K562 (cell line): ENCODE measurements at regions not wholly inside any gene's neighbourhood (a gene's known extent, or its start where the extent isn't known, plus 50 kb on each side); places are given as distances from the start of the nearest gene placed in this dataset.

Experiments used
- ATAC-seq: fragments of 200-7000 bp; cut with Tn5 transposase; 3 replicates; pipeline ENCODE4 v1.9.1; 2020; ENCODE audit warnings: moderate library complexity
- BruUV-seq: library from RNA; stranded (reverse); fragments of 400-500 nt; replicated peaks from 2 replicates; lab custom pipeline; 2021; lab: Mats Ljungman, UMichigan
- CTCF ChIA-PET: fragments of 300-600 bp; formaldehyde crosslinking; extraction: SDS; loops from one replicate; lab custom pipeline; 2021; ENCODE audit warnings: low intra/inter-chr PET ratio; lab: Yijun Ruan, JAX
- POLR2A ChIA-PET: fragments of 300-600, 350-650 bp; sonication (Branson Sonifier 250); formaldehyde crosslinking; extraction: SDS; loops from one replicate; lab custom pipeline; 2021; ENCODE audit warnings: antibody characterized with exemption, inconsistent platforms; lab: Yijun Ruan, JAX
- DNase-seq, 4 experiments: peaks; one replicate each; pipeline versions ENCODE4 v3.0.0 to v3.0.0-alpha.2; 2011 to 2018; ENCODE audit warnings: low spot score in 3 of 4, mixed read lengths in 3 of 4; ENCODE audit errors: extremely low read depth in 1 of 4
- FAIRE-seq: peaks from 2 replicates; lab custom pipeline; 2011; peaks lifted over from hg19 to GRCh38; lab: Jason Lieb, UNC
- H2AFZ ChIP-seq: 2 replicates; pipeline ENCODE4 v1.6.0; 2011; ENCODE audit warnings: low read depth, low read length, control low read depth, inconsistent platforms
- H3K27ac ChIP-seq: fragments of 200-600 bp; 3 replicates; pipeline ENCODE4 v1.8.0; 2011; ENCODE audit warnings: low read depth, mild to moderate bottlenecking, control low read depth, inconsistent platforms, low read length, moderate library complexity, mixed read lengths; ENCODE audit errors: extremely low read depth
- H3K27me3 ChIP-seq, 2 experiments: fragments of 300-600 bp in 1 of 2; 2 replicates in 1 of 2; 3 replicates in 1 of 2; pipeline versions ENCODE4 v1.6.0 to v1.8.0; 2011; ENCODE audit warnings: inconsistent platforms in 2 of 2, low read length in 2 of 2, mild to moderate bottlenecking in 1 of 2, mixed read lengths in 1 of 2, moderate library complexity in 1 of 2; ENCODE audit not compliant: control insufficient read depth in 2 of 2, insufficient read depth in 2 of 2
- H3K36me3 ChIP-seq: fragments of 300-600 bp; 3 replicates; pipeline ENCODE4 v1.8.0; 2011; ENCODE audit warnings: mild to moderate bottlenecking, low read length, inconsistent platforms; ENCODE audit not compliant: control insufficient read depth, insufficient read depth
- H3K4me1 ChIP-seq, 2 experiments: fragments of 200-600 bp in 1 of 2; replicated peaks in 1 of 2; 2 replicates in 1 of 2; 3 replicates in 1 of 2; pipeline versions ENCODE4 v1.5.1 to v1.8.0; 2011; ENCODE audit warnings: inconsistent platforms in 2 of 2, low read length in 2 of 2, mild to moderate bottlenecking in 1 of 2, mixed read lengths in 1 of 2, moderate library complexity in 1 of 2; ENCODE audit not compliant: control insufficient read depth in 2 of 2, insufficient read depth in 2 of 2
- H3K4me2 ChIP-seq: 2 replicates; pipeline ENCODE4 v1.6.1; 2011; ENCODE audit warnings: low read length, control low read depth, inconsistent platforms, mixed read lengths; ENCODE audit not compliant: insufficient read depth
- H3K4me3 ChIP-seq: fragments of 200-600 bp; sonication (generic), shearing (Covaris generic); 2 replicates; pipeline ENCODE4 v1.5.1; 2016; ENCODE audit warnings: control low read depth, inconsistent platforms
- H3K79me2 ChIP-seq: fragments of 200-600 bp; 3 replicates; pipeline ENCODE4 v1.8.0; 2011; ENCODE audit warnings: low read length, inconsistent platforms; ENCODE audit not compliant: control insufficient read depth, insufficient read depth
- H3K9ac ChIP-seq, 2 experiments: 2 replicates each; pipeline versions ENCODE4 v1.6.0 to v1.6.1; 2011; ENCODE audit warnings: low read depth in 2 of 2, low read length in 2 of 2, control low read depth in 1 of 2, inconsistent platforms in 1 of 2, mild to moderate bottlenecking in 1 of 2, mixed read lengths in 1 of 2; ENCODE audit not compliant: insufficient read depth in 1 of 2
- H3K9me1 ChIP-seq: one replicate; pipeline ENCODE4 v1.6.0; 2011; ENCODE audit warnings: inconsistent platforms, mild to moderate bottlenecking, low read length, moderate library complexity; ENCODE audit not compliant: control insufficient read depth, insufficient read depth
- H3K9me3 ChIP-seq: replicated peaks from 2 replicates; pipeline ENCODE4 v1.5.1; 2011; ENCODE audit warnings: low read depth, low read length, inconsistent platforms; ENCODE audit not compliant: control insufficient read depth, insufficient read depth
- H4K20me1 ChIP-seq: replicated peaks from 2 replicates; pipeline ENCODE4 v1.6.1; 2011; ENCODE audit warnings: low read length, inconsistent platforms, mixed read lengths; ENCODE audit not compliant: control insufficient read depth, insufficient read depth
- CHAMP1 ChIP-seq: fragments of 450-650 bp; IDR thresholded peaks from 2 replicates; pipeline ENCODE4 v1.6.1; 2016; ENCODE audit warnings: mild to moderate bottlenecking
- FOSL1 ChIP-seq: fragments of 200-800 bp; sonication (Bioruptor generic); conservative IDR thresholded peaks from 2 replicates; pipeline ENCODE4 v1.6.1; 2016; ENCODE audit warnings: missing genetic modification characterization, missing compliant biosample characterization
- FOXP4 ChIP-seq: sonication (generic); formaldehyde crosslinking; IDR thresholded peaks from 2 replicates; pipeline ENCODE4 v1.8.0; 2022; ENCODE audit warnings: mild to moderate bottlenecking, missing genetic modification reagents, borderline replicate concordance
- WGBS: fragments of 100-300 bp; shearing (Covaris generic); methylation state at CpG from one replicate; pipeline ENCODE4 v1.1.6; 2016; ENCODE audit warnings: low coverage, mixed read lengths; ENCODE audit not compliant: insufficient coverage; ENCODE audit errors: missing lambda C conversion rate; 5-methylcytosine and 5-hydroxymethylcytosine counted together
- in situ Hi-C: fragments of 300-500 bp; cut with MboI; formaldehyde crosslinking; loops from 4 replicates; pipeline ENCODE4 v1.15.0; 2018; ENCODE audit warnings: inconsistent platforms, mixed read lengths
- intact Hi-C: fragments of 100-400 bp; cut with micrococcal nuclease; formaldehyde crosslinking; loops from 2 replicates; pipeline ENCODE4 v1.14.2; 2022

- in situ Hi-C loops: no loop called here
- ChIA-PET CTCF (no interaction called here), POLR2A (interaction anchor here (1.4 kb wide), 1 partner anchor 8 kb away, joined by 3 read pairs; no protein-coding TSS in a partner anchor)
- H3K4me1 ChIP-seq: no peaks in the 10 kb centered on the region
- H3K4me3 ChIP-seq: no peak overlapping the region
- H4K20me1 ChIP-seq: no peaks in the 10 kb centered on the region
- H3K36me3 ChIP-seq: no peaks in the 10 kb centered on the region
- no peaks in the 10 kb centered on the region for H3K9me1 ChIP-seq
- no peak overlapping the region for H3K9ac ChIP-seq
- H3K4me2 ChIP-seq: no peak overlapping the region
- DNase-seq (no peak), ATAC-seq (no peak), FAIRE-seq (no peak)
- H3K27me3 ChIP-seq: no peaks in the 10 kb centered on the region
- BruUV-seq: no TSS peak
- no peak for TF ChIP-seq FOSL1 (tag)
- no peak for TF ChIP-seq CHAMP1
- TF ChIP-seq FOXP4: no peak
- no peaks in the 10 kb centered on the region for H3K9me3 ChIP-seq
- no peaks in the 10 kb centered on the region for H3K79me2 ChIP-seq
- H3K27ac ChIP-seq: no peak overlapping the region
- H2AFZ ChIP-seq: no peak overlapping the region
- intact Hi-C loops: no loop called here
- 0% methylated on average over 1 of the region's 9 CpGs for WGBS
These were observed 168.1 kb upstream of the DMRT1 start for GRCh38 chr9:673264-673965.
